ENCODE measurements at regions not wholly inside any gene's neighbourhood (a gene's known extent, or its start where the extent isn't known, plus 50 kb on each side); places are given as distances from the start of the nearest gene placed in this dataset.
"Not testable (repeated sequence)": the region's sequence is repeated elsewhere in the genome, so short reads cannot be mapped to it uniquely, and the experiment has no call there.

- not testable (repeated sequence) for DNase-seq
Measured at GRCh38 chr22:22296047-22296446, 51.5 kb downstream of the VPREB1 start.

GRCh38 chr22:22297159-22297793, 52.7 kb downstream of the VPREB1 start:
- not testable (repeated sequence) for DNase-seq

- peak; percentile 20 for DNase-seq
Measured at GRCh38 chr22:22297794-22298653, 53.4 kb downstream of the VPREB1 start.

GRCh38 chr22:22298654-22299009, 54.0 kb downstream of the VPREB1 start:
- not testable (repeated sequence) for DNase-seq

GRCh38 chr22:22300511-22300910, 55.9 kb downstream of the VPREB1 start:
- DNase-seq, result not testable (repeated sequence)

- not testable (repeated sequence) for DNase-seq
Measured at GRCh38 chr22:22300946-22301345, 56.4 kb downstream of the VPREB1 start.

- DNase-seq, result no peak
Measured at GRCh38 chr22:22316589-22316988, 72.0 kb downstream of the VPREB1 start.

- DNase-seq, result no peak
Measured at GRCh38 chr22:22318723-22319465, 74.3 kb downstream of the VPREB1 start.

GRCh38 chr22:22321743-22322611, 77.4 kb downstream of the VPREB1 start:
- peak; percentile 42 for DNase-seq

GRCh38 chr22:22322792-22323191, 78.2 kb downstream of the VPREB1 start:
- DNase-seq, result no peak

- no peak for DNase-seq
Measured at GRCh38 chr22:22327723-22328122, 83.1 kb downstream of the VPREB1 start.

GRCh38 chr22:22329792-22330191, 85.2 kb downstream of the VPREB1 start:
- DNase-seq, result no peak

GRCh38 chr22:22335640-22336039, 91.1 kb downstream of the VPREB1 start:
- DNase-seq, result not testable (repeated sequence)

GRCh38 chr22:22336333-22336732, 91.7 kb downstream of the VPREB1 start:
- DNase-seq, result not testable (repeated sequence)

GRCh38 chr22:22338778-22339177, 94.2 kb downstream of the VPREB1 start:
- not testable (repeated sequence) for DNase-seq

GRCh38 chr22:22341736-22342135, 97.2 kb downstream of the VPREB1 start:
- no peak for DNase-seq

- no peak for DNase-seq
Measured at GRCh38 chr22:22342697-22343580, 98.4 kb downstream of the VPREB1 start.

GRCh38 chr22:22343581-22344296, 99.2 kb downstream of the VPREB1 start:
- DNase-seq, result peak; percentile 32

- no peak for DNase-seq
Measured at GRCh38 chr22:22344430-22344829, 99.8 kb downstream of the VPREB1 start.

- DNase-seq, result no peak
Measured at GRCh38 chr22:22345781-22346180, 101.2 kb downstream of the VPREB1 start.
